HCT116 (cell line): ENCODE measurements at regions not wholly inside any gene's neighbourhood (a gene's known extent, or its start where the extent isn't known, plus 50 kb on each side); places are given as distances from the start of the nearest gene placed in this dataset.

Experiments
- ATAC-seq: fragments of 200-7000 bp; cut with Tn5 transposase; 2 replicates; pipeline ENCODE4 v1.9.1; 2020; ENCODE audit warnings: mild to moderate bottlenecking, moderate library complexity
- BruUV-seq: library from RNA; stranded (reverse); fragments of 400-500 nt; replicated peaks from 2 replicates; lab custom pipeline; 2021; lab: Mats Ljungman, UMichigan
- CTCF ChIA-PET: fragments of 300-600 bp; sonication (Branson Sonifier 250); formaldehyde crosslinking; loops from one replicate; lab custom pipeline; 2021; ENCODE audit warnings: antibody characterized with exemption; lab: Charles Lee
- POLR2A ChIA-PET: fragments of 300-600, 350-600 bp; sonication (Branson Sonifier 250); formaldehyde crosslinking; loops from one replicate; lab custom pipeline; 2021; ENCODE audit warnings: antibody characterized with exemption; lab: Charles Lee
- RAD21 ChIA-PET, 2 experiments: fragments of 300-600 bp; sonication (Branson Sonifier 250); formaldehyde crosslinking; loops; one replicate each; lab custom pipeline; 2023; ENCODE audit warnings: low total read pairs in 2 of 2; ENCODE audit not compliant: uncharacterized antibody in 2 of 2, unreplicated experiment in 2 of 2, low non-redundant PET in 1 of 2; lab: Charles Lee
- DNase-seq: peaks from one replicate; pipeline ENCODE4 v3.0.0-alpha.2; 2010; ENCODE audit warnings: low read depth, low spot score
- H2AFZ ChIP-seq: fragments of 200-600 bp; shearing (Covaris generic), sonication (generic); 2 replicates; pipeline ENCODE4 v1.6.1; 2017; ENCODE audit warnings: low read depth, mixed run types, mixed read lengths, antibody characterized with exemption, low read length; ENCODE audit not compliant: poor library complexity, severe bottlenecking
- H3K27ac ChIP-seq: 2 replicates; pipeline ENCODE4 v1.5.1; 2012; ENCODE audit warnings: low read depth, low read length
- H3K27me3 ChIP-seq: fragments of 200-600 bp; sonication (generic); 2 replicates; pipeline ENCODE4 v1.6.1; 2016; ENCODE audit warnings: mixed run types, low read length, mixed read lengths; ENCODE audit not compliant: insufficient read depth
- H3K36me3 ChIP-seq, 2 experiments: fragments of 200-500 bp in 1 of 2; fragments of 200-600 bp in 1 of 2; sonication (Bioruptor generic) in 1 of 2; sonication (generic) in 1 of 2; 2 replicates each; pipeline versions ENCODE4 v1.5.1 to v1.6.1; 2014 to 2016; ENCODE audit warnings: low read length in 2 of 2, inconsistent platforms in 1 of 2, mixed read lengths in 1 of 2, mixed run types in 1 of 2; ENCODE audit not compliant: insufficient read depth in 2 of 2, control insufficient read depth in 1 of 2
- H3K4me1 ChIP-seq, 2 experiments: fragments of 200-600 bp in 1 of 2; sonication (generic) in 1 of 2; 2 replicates each; pipeline versions ENCODE4 v1.5.1 to v1.6.1; 2012 to 2017; ENCODE audit warnings: low read length in 2 of 2, inconsistent platforms in 1 of 2, mild to moderate bottlenecking in 1 of 2, mixed read lengths in 1 of 2, mixed run types in 1 of 2, moderate library complexity in 1 of 2; ENCODE audit not compliant: insufficient read depth in 2 of 2, control insufficient read depth in 1 of 2
- H3K4me2 ChIP-seq: fragments of 200-600 bp; sonication (generic); 2 replicates; pipeline ENCODE4 v1.6.1; 2017; ENCODE audit warnings: mixed run types, low read length, mixed read lengths
- H3K4me3 ChIP-seq, 2 experiments: fragments of 200-600 bp in 1 of 2; sonication (generic) in 1 of 2; replicated peaks in 1 of 2; 2 replicates each; pipeline ENCODE4 v1.5.1; 2011 to 2016; ENCODE audit warnings: low read length in 2 of 2, control low read depth in 1 of 2, low read depth in 1 of 2, mild to moderate bottlenecking in 1 of 2, mixed read lengths in 1 of 2, mixed run types in 1 of 2
- H3K79me2 ChIP-seq: fragments of 200-600 bp; sonication (generic); 2 replicates; pipeline ENCODE4 v1.6.1; 2017; ENCODE audit warnings: mild to moderate bottlenecking, mixed run types, low read length, moderate library complexity, mixed read lengths; ENCODE audit not compliant: insufficient read depth
- H3K9ac ChIP-seq: fragments of 200-600 bp; sonication (generic); 2 replicates; pipeline ENCODE4 v1.6.1; 2016; ENCODE audit warnings: low read length, mixed read lengths
- H3K9me2 ChIP-seq: fragments of 200-600 bp; sonication (generic), shearing (Covaris generic); 2 replicates; pipeline ENCODE4 v1.6.1; 2017; ENCODE audit warnings: mixed run types, mild to moderate bottlenecking, moderate library complexity; ENCODE audit not compliant: insufficient read depth
- H3K9me3 ChIP-seq, 2 experiments: fragments of 200-500 bp in 1 of 2; fragments of 200-600 bp in 1 of 2; sonication (Bioruptor generic) in 1 of 2; sonication (generic) in 1 of 2; 2 replicates each; pipeline ENCODE4 v1.6.1; 2014 to 2017; ENCODE audit warnings: low read length in 2 of 2, mixed read lengths in 2 of 2, inconsistent platforms in 1 of 2, low read depth in 1 of 2, mild to moderate bottlenecking in 1 of 2, mixed run types in 1 of 2, moderate library complexity in 1 of 2; ENCODE audit not compliant: control insufficient read depth in 1 of 2, insufficient read depth in 1 of 2
- H4K20me1 ChIP-seq: fragments of 200-600 bp; sonication (generic), shearing (Covaris generic); 2 replicates; pipeline ENCODE4 v1.6.1; 2017; ENCODE audit warnings: mixed run types, mild to moderate bottlenecking, moderate library complexity; ENCODE audit not compliant: insufficient read depth
- ATF3 ChIP-seq: IDR thresholded peaks from 2 replicates; pipeline ENCODE4 v1.6.1; 2012
- CEBPB ChIP-seq: IDR thresholded peaks from 2 replicates; pipeline ENCODE4 v1.6.1; 2012; ENCODE audit warnings: low read depth
- EZH2phosphoT487 ChIP-seq: fragments of 200-600 bp; IDR thresholded peaks from 2 replicates; pipeline ENCODE4 v1.6.1; 2018; ENCODE audit warnings: antibody characterized with exemption, borderline replicate concordance
- MAX ChIP-seq: IDR thresholded peaks from 2 replicates; pipeline ENCODE4 v1.6.1; 2012
- POLR2A ChIP-seq: IDR thresholded peaks from 2 replicates; pipeline ENCODE4 v1.7.0; 2011; ENCODE audit warnings: borderline replicate concordance; ENCODE audit not compliant: insufficient read depth, insufficient read length; ENCODE audit errors: extremely low read depth
- ZBTB33 ChIP-seq: IDR thresholded peaks from 2 replicates; pipeline ENCODE4 v1.6.1; 2011; ENCODE audit warnings: mild to moderate bottlenecking, low read length, moderate library complexity; ENCODE audit not compliant: insufficient replicate concordance; ENCODE audit errors: extremely low read depth
- ZNF274 ChIP-seq: fragments of 200-500 bp; sonication (Bioruptor generic); IDR thresholded peaks from 2 replicates; pipeline ENCODE4 v1.6.1; 2014; ENCODE audit warnings: mild to moderate bottlenecking, low read depth, low read length, inconsistent platforms
- intact Hi-C: fragments of 100-400 bp; cut with micrococcal nuclease; formaldehyde crosslinking; loops from 2 replicates; pipeline ENCODE4 v1.10.0; 2022

- POLR2A ChIA-PET: no interaction called here
- Histone ChIP-seq H3K27ac (no peak overlapping the region), H3K9me3 (no peaks in the 10 kb centered on the region), H3K79me2 (no peaks in the 10 kb centered on the region), H2AFZ (no peak overlapping the region), H3K9me2 (no peaks in the 10 kb centered on the region), H3K4me3 (no peak overlapping the region), H3K9ac (no peak overlapping the region), H3K4me1 (no peaks in the 10 kb centered on the region), H3K36me3 (no peaks in the 10 kb centered on the region), H3K27me3 (no peaks in the 10 kb centered on the region), H4K20me1 (no peaks in the 10 kb centered on the region), H3K4me2 (no peak overlapping the region)
- DNase-seq (no peak), ATAC-seq (no peak)
- CTCF ChIA-PET: no interaction called here
- RAD21 ChIA-PET: no interaction called here
- intact Hi-C loops: no loop called here
- TF ChIP-seq CEBPB (no peak), EZH2phosphoT487 (no peak), POLR2A (no peak), ZBTB33 (no peak), MAX (no peak)
- no TSS peak for BruUV-seq
These were observed 252.3 kb upstream of the ZIC3 start for GRCh38 chrX:137313627-137314026.

- no peak overlapping the region for H3K9ac ChIP-seq
- RAD21 ChIA-PET: no interaction called here
- no peak for TF ChIP-seq ZNF274
- TF ChIP-seq ATF3: no peak
- TF ChIP-seq, all 23 proteins: peak for 0
- no peaks in the 10 kb centered on the region for H4K20me1 ChIP-seq
- H2AFZ ChIP-seq: no peak overlapping the region
- H3K9me3 ChIP-seq: no peaks in the 10 kb centered on the region
- DNase-seq (no peak), ATAC-seq (no peak)
- H3K36me3 ChIP-seq: no peaks in the 10 kb centered on the region
- H3K27ac ChIP-seq: no peak overlapping the region
- ChIA-PET POLR2A (no interaction called here), CTCF (no interaction called here)
- H3K4me1 ChIP-seq: no peaks in the 10 kb centered on the region
- no peaks in the 10 kb centered on the region for H3K9me2 ChIP-seq
- no peaks in the 10 kb centered on the region for H3K27me3 ChIP-seq
- H3K4me3 ChIP-seq: no peak overlapping the region
- no TSS peak for BruUV-seq
- H3K4me2 ChIP-seq: no peak overlapping the region
- intact Hi-C loops: no loop called here
- H3K79me2 ChIP-seq: no peaks in the 10 kb centered on the region
These were observed 260.5 kb upstream of the ZIC3 start for GRCh38 chrX:137305404-137305803.
